HepG2 (cell line): ENCODE measurements at regions not wholly inside any gene's neighbourhood (a gene's known extent, or its start where the extent isn't known, plus 50 kb on each side); places are given as distances from the start of the nearest gene placed in this dataset.

ENCODE experiments used
- ATAC-seq: fragments of 200-7000 bp; cut with Tn5 transposase; 3 replicates; pipeline ENCODE4 v1.9.1; 2020; ENCODE audit warnings: mild to moderate bottlenecking, moderate library complexity
- BruUV-seq: library from RNA; stranded (reverse); fragments of 400-500 nt; replicated peaks from 2 replicates; lab custom pipeline; 2021; lab: Mats Ljungman, UMichigan
- CTCF ChIA-PET: fragments of 300-600 bp; formaldehyde crosslinking; extraction: SDS; loops from one replicate; lab custom pipeline; 2021; ENCODE audit warnings: low total read pairs, inconsistent platforms, low intra/inter-chr PET ratio; lab: Yijun Ruan, JAX
- POLR2A ChIA-PET: fragments of 350-600 bp; sonication (Branson Sonifier 250); formaldehyde crosslinking; loops from one replicate; lab custom pipeline; 2020; ENCODE audit warnings: antibody characterized with exemption, inconsistent platforms; lab: Yijun Ruan, JAX
- DNase-seq: peaks from one replicate; pipeline ENCODE4 v3.0.0-alpha.2; 2015; ENCODE audit warnings: low spot score
- FAIRE-seq: peaks from 3 replicates; lab custom pipeline; 2011; peaks lifted over from hg19 to GRCh38; lab: Jason Lieb, UNC
- H2AFZ ChIP-seq: one replicate; pipeline ENCODE4 v1.6.1; 2011; ENCODE audit warnings: low read length, inconsistent platforms
- H3K27ac ChIP-seq: fragments of 300-600 bp; 3 replicates; pipeline ENCODE4 v1.8.0; 2011; ENCODE audit warnings: mixed run types, mild to moderate bottlenecking, mixed read lengths, low read length, inconsistent platforms; ENCODE audit not compliant: insufficient read depth; ENCODE audit errors: extremely low read length
- H3K27me3 ChIP-seq, 2 experiments: fragments of 200-600 bp in 1 of 2; 2 replicates in 1 of 2; 3 replicates in 1 of 2; pipeline versions ENCODE4 v1.6.0 to v1.8.0; 2011; ENCODE audit warnings: low read length in 2 of 2, mild to moderate bottlenecking in 2 of 2, moderate library complexity in 2 of 2, inconsistent platforms in 1 of 2; ENCODE audit not compliant: insufficient read depth in 2 of 2, control insufficient read depth in 1 of 2
- H3K36me3 ChIP-seq, 2 experiments: fragments of 200-600 bp in 1 of 2; replicated peaks in 1 of 2; 2 replicates in 1 of 2; 3 replicates in 1 of 2; pipeline versions ENCODE4 v1.5.1 to v1.8.0; 2011; ENCODE audit warnings: low read length in 2 of 2, inconsistent platforms in 1 of 2; ENCODE audit not compliant: insufficient read depth in 2 of 2, control insufficient read depth in 1 of 2
- H3K4me1 ChIP-seq: 2 replicates; pipeline ENCODE4 v1.5.1; 2012; ENCODE audit warnings: low read length, inconsistent platforms; ENCODE audit not compliant: insufficient read depth
- H3K4me2 ChIP-seq: 2 replicates; pipeline ENCODE4 v1.6.0; 2011; ENCODE audit warnings: low read depth, low read length, inconsistent platforms
- H3K4me3 ChIP-seq, 3 experiments: fragments of 200-600 bp in 1 of 3; sonication (generic), shearing (Covaris generic) in 1 of 3; replicated peaks in 1 of 3; 2 replicates each; pipeline ENCODE4 v1.5.1; 2011 to 2016; ENCODE audit warnings: low read length in 3 of 3, inconsistent platforms in 2 of 3, low read depth in 2 of 3, mild to moderate bottlenecking in 2 of 3, control low read depth in 1 of 3, mixed read lengths in 1 of 3; ENCODE audit not compliant: insufficient read depth in 1 of 3
- H3K79me2 ChIP-seq: one replicate; pipeline ENCODE4 v1.6.1; 2011; ENCODE audit warnings: low read length, inconsistent platforms; ENCODE audit not compliant: insufficient read depth
- H3K9ac ChIP-seq: 2 replicates; pipeline ENCODE4 v1.6.0; 2011; ENCODE audit warnings: mild to moderate bottlenecking, low read depth, low read length, inconsistent platforms; ENCODE audit not compliant: insufficient read depth
- H3K9me3 ChIP-seq: 2 replicates; pipeline ENCODE4 v1.5.1; 2012; ENCODE audit warnings: mild to moderate bottlenecking, low read length
- H4K20me1 ChIP-seq: 2 replicates; pipeline ENCODE4 v1.6.0; 2011; ENCODE audit warnings: inconsistent platforms, mild to moderate bottlenecking, low read length, moderate library complexity; ENCODE audit not compliant: insufficient read depth
- DR1 ChIP-seq: sonication (generic); formaldehyde crosslinking; IDR thresholded peaks from 2 replicates; pipeline ENCODE4 v1.8.0; 2021; ENCODE audit warnings: mild to moderate bottlenecking, missing genetic modification reagents, inconsistent platforms
- NR2C2 ChIP-seq: sonication (generic); formaldehyde crosslinking; IDR thresholded peaks from 2 replicates; pipeline ENCODE4 v1.4.0; 2020; ENCODE audit warnings: missing genetic modification reagents, mild to moderate bottlenecking, moderate library complexity, borderline replicate concordance
- ZFP62 ChIP-seq: sonication (generic); formaldehyde crosslinking; IDR thresholded peaks from 2 replicates; pipeline ENCODE4 v1.4.0; 2020; ENCODE audit warnings: missing genetic modification reagents
- ZNF484 ChIP-seq: sonication (generic); formaldehyde crosslinking; IDR thresholded peaks from 2 replicates; pipeline ENCODE4 v1.5.1; 2020; ENCODE audit warnings: mild to moderate bottlenecking, low read depth, missing genetic modification reagents, borderline replicate concordance
- ZSCAN29 ChIP-seq: sonication (generic); formaldehyde crosslinking; conservative IDR thresholded peaks from 2 replicates; pipeline ENCODE4 v1.4.0; 2020; ENCODE audit warnings: mild to moderate bottlenecking, missing genetic modification reagents
- WGBS: methylation state at CpG from one replicate; pipeline ENCODE4 v1.1.6; 2017; ENCODE audit warnings: low lambda C conversion rate; 5-methylcytosine and 5-hydroxymethylcytosine counted together
- in situ Hi-C: cut with HindIII; loops from 2 replicates; pipeline ENCODE4 v1.10.0; 2017; ENCODE audit warnings: low pct_unique_long_range_greater_than_20kb; ENCODE audit not compliant: extremely low pct_ligation_motif_present
- intact Hi-C: fragments of 100-400 bp; cut with micrococcal nuclease; formaldehyde crosslinking; loops from one replicate; pipeline ENCODE4 v1.10.0; 2022; ENCODE audit not compliant: unreplicated experiment
- TF ChIP-seq, protein P1 (sequence below): sonication (generic); formaldehyde crosslinking; IDR thresholded peaks from 2 replicates; pipeline ENCODE4 v1.4.0; 2020; ENCODE audit warnings: missing genetic modification reagents, borderline replicate concordance

DNA sequence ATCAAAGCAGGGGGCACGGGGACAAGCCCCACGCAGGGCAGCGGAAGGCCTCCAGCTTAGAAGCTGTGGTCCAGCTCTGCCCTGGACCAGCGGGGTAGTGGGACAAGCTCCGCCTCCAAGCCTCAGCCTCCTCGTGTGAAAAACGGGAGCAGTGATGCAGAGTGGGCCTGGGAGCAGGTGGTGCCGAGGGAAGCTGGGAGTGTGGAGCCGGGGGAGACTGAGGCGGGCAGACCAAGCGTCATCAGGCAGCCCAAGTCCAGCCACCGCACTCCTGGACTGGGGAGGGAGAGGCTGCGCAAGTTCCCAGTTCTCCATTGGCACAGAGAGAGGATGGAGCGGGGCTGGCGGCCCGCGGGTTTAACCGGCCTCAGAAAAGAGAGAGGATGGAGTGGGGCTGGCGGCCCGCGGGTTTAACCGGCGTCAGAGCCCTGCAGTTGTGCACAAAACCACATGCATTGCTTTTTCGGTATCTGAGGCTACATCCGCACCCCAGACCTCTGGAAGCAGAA, 68.1 kb upstream of the PHF21B start:
- Histone ChIP-seq H3K9ac (no peak overlapping the region), H3K36me3 (no peaks in the 10 kb centered on the region), H3K9me3 (no peaks in the 10 kb centered on the region), H3K4me3 (no peak overlapping the region), H3K79me2 (no peaks in the 10 kb centered on the region), H2AFZ (no peak overlapping the region), H3K27me3 (peaks cover 1 to 48% of the 10 kb centered on the region in 2 experiments; a peak in 4 of 5 replicates), H3K27ac (no peak overlapping the region), H3K4me1 (no peaks in the 10 kb centered on the region), H3K4me2 (no peak overlapping the region), H4K20me1 (no peaks in the 10 kb centered on the region)
- BruUV-seq = no TSS peak
- in situ Hi-C loops (no loop called here), intact Hi-C loops (no loop called here)
- 4% methylated on average over 9 of the region's 25 CpGs for WGBS
- no peak for FAIRE-seq
- DNase-seq = no peak
- ChIA-PET POLR2A (no interaction called here), CTCF (no interaction called here)
- TF ChIP-seq ZSCAN29 (CRISPR knock-in tag) = no peak
- TF ChIP-seq ZFP62 (CRISPR knock-in tag) = no peak
- no peak for TF ChIP-seq DR1 (CRISPR knock-in tag)
- no peak for TF ChIP-seq NR2C2
- TF ChIP-seq ZNF484 (CRISPR knock-in tag) = no peak
- TF ChIP-seq, protein P1, sequence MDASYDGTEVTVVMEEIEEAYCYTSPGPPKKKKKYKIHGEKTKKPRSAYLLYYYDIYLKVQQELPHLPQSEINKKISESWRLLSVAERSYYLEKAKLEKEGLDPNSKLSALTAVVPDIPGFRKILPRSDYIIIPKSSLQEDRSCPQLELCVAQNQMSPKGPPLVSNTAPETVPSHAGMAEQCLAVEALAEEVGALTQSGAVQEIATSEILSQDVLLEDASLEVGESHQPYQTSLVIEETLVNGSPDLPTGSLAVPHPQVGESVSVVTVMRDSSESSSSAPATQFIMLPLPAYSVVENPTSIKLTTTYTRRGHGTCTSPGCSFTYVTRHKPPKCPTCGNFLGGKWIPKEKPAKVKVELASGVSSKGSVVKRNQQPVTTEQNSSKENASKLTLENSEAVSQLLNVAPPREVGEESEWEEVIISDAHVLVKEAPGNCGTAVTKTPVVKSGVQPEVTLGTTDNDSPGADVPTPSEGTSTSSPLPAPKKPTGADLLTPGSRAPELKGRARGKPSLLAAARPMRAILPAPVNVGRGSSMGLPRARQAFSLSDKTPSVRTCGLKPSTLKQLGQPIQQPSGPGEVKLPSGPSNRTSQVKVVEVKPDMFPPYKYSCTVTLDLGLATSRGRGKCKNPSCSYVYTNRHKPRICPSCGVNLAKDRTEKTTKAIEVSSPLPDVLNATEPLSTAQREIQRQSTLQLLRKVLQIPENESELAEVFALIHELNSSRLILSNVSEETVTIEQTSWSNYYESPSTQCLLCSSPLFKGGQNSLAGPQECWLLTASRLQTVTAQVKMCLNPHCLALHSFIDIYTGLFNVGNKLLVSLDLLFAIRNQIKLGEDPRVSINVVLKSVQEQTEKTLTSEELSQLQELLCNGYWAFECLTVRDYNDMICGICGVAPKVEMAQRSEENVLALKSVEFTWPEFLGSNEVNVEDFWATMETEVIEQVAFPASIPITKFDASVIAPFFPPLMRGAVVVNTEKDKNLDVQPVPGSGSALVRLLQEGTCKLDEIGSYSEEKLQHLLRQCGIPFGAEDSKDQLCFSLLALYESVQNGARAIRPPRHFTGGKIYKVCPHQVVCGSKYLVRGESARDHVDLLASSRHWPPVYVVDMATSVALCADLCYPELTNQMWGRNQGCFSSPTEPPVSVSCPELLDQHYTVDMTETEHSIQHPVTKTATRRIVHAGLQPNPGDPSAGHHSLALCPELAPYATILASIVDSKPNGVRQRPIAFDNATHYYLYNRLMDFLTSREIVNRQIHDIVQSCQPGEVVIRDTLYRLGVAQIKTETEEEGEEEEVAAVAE = no peak
- no peak for ATAC-seq
